ENCODE measurements at regions not wholly inside any gene's neighbourhood (a gene's known extent, or its start where the extent isn't known, plus 50 kb on each side); places are given as distances from the start of the nearest gene placed in this dataset.

DNA sequence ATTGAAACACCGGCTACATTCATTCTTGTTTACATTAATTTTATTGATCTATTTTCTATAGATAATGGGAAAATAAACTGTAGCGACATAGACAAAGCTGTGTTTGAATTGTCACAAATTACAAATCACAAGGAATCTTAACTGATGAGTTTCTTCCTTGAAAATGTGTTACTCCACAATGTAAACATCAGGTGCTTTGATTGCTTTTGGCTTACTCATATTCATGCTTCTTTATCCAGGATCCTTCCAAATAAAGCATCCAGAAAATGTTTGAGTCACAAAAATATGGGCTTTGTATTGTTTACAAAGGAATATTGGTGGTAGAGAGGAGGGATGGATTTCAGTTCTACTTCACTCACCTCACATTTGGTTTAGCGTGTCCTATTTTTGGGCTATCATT is 64.0 kb downstream of the BMP2 start:
- intact Hi-C loops (cut with DNase I; ENCODE audit: low total_unique reads) = loop anchor here (5.0 kb wide), 1 partner anchor 1026 kb away; no protein-coding TSS in a partner anchor
- Histone ChIP-seq H3K27me3 (no peaks in the 10 kb centered on the region), H3K4me1 (no peaks in the 10 kb centered on the region), H3K27ac (no peak overlapping the region), H3K36me3 (no peaks in the 10 kb centered on the region), H3K4me3 (no peak overlapping the region), H3K9me3 (no peaks in the 10 kb centered on the region)
- TF ChIP-seq, protein P1, sequence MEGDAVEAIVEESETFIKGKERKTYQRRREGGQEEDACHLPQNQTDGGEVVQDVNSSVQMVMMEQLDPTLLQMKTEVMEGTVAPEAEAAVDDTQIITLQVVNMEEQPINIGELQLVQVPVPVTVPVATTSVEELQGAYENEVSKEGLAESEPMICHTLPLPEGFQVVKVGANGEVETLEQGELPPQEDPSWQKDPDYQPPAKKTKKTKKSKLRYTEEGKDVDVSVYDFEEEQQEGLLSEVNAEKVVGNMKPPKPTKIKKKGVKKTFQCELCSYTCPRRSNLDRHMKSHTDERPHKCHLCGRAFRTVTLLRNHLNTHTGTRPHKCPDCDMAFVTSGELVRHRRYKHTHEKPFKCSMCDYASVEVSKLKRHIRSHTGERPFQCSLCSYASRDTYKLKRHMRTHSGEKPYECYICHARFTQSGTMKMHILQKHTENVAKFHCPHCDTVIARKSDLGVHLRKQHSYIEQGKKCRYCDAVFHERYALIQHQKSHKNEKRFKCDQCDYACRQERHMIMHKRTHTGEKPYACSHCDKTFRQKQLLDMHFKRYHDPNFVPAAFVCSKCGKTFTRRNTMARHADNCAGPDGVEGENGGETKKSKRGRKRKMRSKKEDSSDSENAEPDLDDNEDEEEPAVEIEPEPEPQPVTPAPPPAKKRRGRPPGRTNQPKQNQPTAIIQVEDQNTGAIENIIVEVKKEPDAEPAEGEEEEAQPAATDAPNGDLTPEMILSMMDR (IDR thresholded peaks at IDR 0.05) = no peak
- DNase-seq = no peak

GRCh38 chr20:6832811-6833210 is 65.3 kb downstream of the BMP2 start:
- Histone ChIP-seq H3K27ac (no peak overlapping the region), H3K4me3 (no peak overlapping the region), H3K9me3 (no peaks in the 10 kb centered on the region), H3K36me3 (no peaks in the 10 kb centered on the region), H3K4me1 (no peaks in the 10 kb centered on the region), H3K27me3 (no peaks in the 10 kb centered on the region)
- DNase-seq = no peak
- TF ChIP-seq, protein P1 (IDR thresholded peaks at IDR 0.05) = no peak
- intact Hi-C loops (cut with DNase I; ENCODE audit: low total_unique reads) = loop anchor here (5.0 kb wide), 1 partner anchor 1024 kb away; no protein-coding TSS in a partner anchor

DNA sequence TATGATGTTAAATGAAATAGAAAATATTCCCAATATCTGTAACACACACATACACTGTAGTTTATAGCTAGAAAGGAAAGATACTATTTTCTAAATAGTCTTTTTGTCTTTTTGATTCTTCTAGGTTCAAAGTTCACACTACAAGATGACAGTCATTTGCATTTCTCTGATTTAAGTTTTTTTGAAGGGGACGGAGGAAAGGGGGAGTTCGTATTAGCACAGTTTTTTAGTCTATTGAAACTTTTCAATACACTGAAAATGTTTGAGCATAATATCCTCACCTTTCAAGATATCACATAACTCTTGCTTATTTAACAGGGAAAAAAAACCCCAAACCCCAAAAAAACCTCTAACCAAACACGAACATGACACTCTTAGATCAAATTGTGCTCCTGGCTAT is 68.1 kb downstream of the BMP2 start:
- no peak overlapping the region for H3K4me3 ChIP-seq
- TF ChIP-seq, protein P1 (IDR thresholded peaks at IDR 0.05) = no peak
- no peak for DNase-seq
- no peaks in the 10 kb centered on the region for H3K36me3 ChIP-seq
- H3K4me1 ChIP-seq = no peaks in the 10 kb centered on the region
- intact Hi-C loops (cut with DNase I; ENCODE audit: low total_unique reads) = no loop called here
- no peak overlapping the region for H3K27ac ChIP-seq
- H3K27me3 ChIP-seq = no peaks in the 10 kb centered on the region
- H3K9me3 ChIP-seq = no peaks in the 10 kb centered on the region

GRCh38 chr20:6836821-6837374 is 69.4 kb downstream of the BMP2 start:
- H3K4me1 ChIP-seq = no peaks in the 10 kb centered on the region
- H3K27ac ChIP-seq = no peak overlapping the region
- H3K4me3 ChIP-seq = no peak overlapping the region
- TF ChIP-seq, protein P1 (IDR thresholded peaks at IDR 0.05) = no peak
- DNase-seq = no peak
- H3K27me3 ChIP-seq = no peaks in the 10 kb centered on the region
- no peaks in the 10 kb centered on the region for H3K36me3 ChIP-seq
- intact Hi-C loops (cut with DNase I; ENCODE audit: low total_unique reads) = no loop called here
- H3K9me3 ChIP-seq = no peaks in the 10 kb centered on the region

- H3K27ac ChIP-seq = no peak overlapping the region
- no peaks in the 10 kb centered on the region for H3K9me3 ChIP-seq
- H3K36me3 ChIP-seq = no peaks in the 10 kb centered on the region
- no peak overlapping the region for H3K4me3 ChIP-seq
- H3K4me1 ChIP-seq = no peaks in the 10 kb centered on the region
- no peak for DNase-seq
- intact Hi-C loops (cut with DNase I; ENCODE audit: low total_unique reads) = no loop called here
- TF ChIP-seq, protein P1 (IDR thresholded peaks at IDR 0.05) = no peak
- H3K27me3 ChIP-seq = no peaks in the 10 kb centered on the region
These were observed 70.2 kb downstream of the BMP2 start for GRCh38 chr20:6837730-6838129.

All from tibial artery (tissue), 4 donors.